Panc1 (cell line): ENCODE measurements at regions not wholly inside any gene's neighbourhood (a gene's known extent, or its start where the extent isn't known, plus 50 kb on each side); places are given as distances from the start of the nearest gene placed in this dataset.

ENCODE experiments used
- ATAC-seq: fragments of 200-7000 bp; cut with Tn5 transposase; 2 replicates; pipeline ENCODE4 v1.9.1; 2020; ENCODE audit warnings: mild to moderate bottlenecking, moderate library complexity
- BruUV-seq: library from RNA; stranded (reverse); fragments of 400-500 nt; replicated peaks from 2 replicates; lab custom pipeline; 2021; lab: Mats Ljungman, UMichigan
- CTCF ChIA-PET: fragments of 300-600 bp; sonication (Branson Sonifier 250); formaldehyde crosslinking; loops from one replicate; lab custom pipeline; 2022; ENCODE audit warnings: antibody characterized with exemption; lab: Charles Lee
- POLR2A ChIA-PET: fragments of 300-600 bp; sonication (Branson Sonifier 250); formaldehyde crosslinking; loops from one replicate; lab custom pipeline; 2022; ENCODE audit warnings: antibody characterized with exemption; lab: Charles Lee
- DNase-seq: peaks from one replicate; pipeline ENCODE4 v3.0.0-alpha.2; 2010; ENCODE audit warnings: low read depth, low spot score
- H3K27ac ChIP-seq: 2 replicates; pipeline ENCODE4 v1.5.1; 2011; ENCODE audit warnings: mild to moderate bottlenecking, low read length, inconsistent platforms
- H3K27me3 ChIP-seq: fragments of 200-500 bp; sonication (Bioruptor generic); 2 replicates; pipeline ENCODE4 v1.6.0; 2014; ENCODE audit warnings: low read length, inconsistent platforms; ENCODE audit not compliant: control insufficient read depth, insufficient read depth
- H3K36me3 ChIP-seq: fragments of 200-500 bp; sonication (Bioruptor generic); 2 replicates; pipeline ENCODE4 v1.5.1; 2014; ENCODE audit warnings: inconsistent platforms, mild to moderate bottlenecking, low read length, moderate library complexity; ENCODE audit not compliant: control insufficient read depth, insufficient read depth
- H3K4me1 ChIP-seq: 2 replicates; pipeline ENCODE4 v1.5.1; 2011; ENCODE audit warnings: inconsistent platforms, mild to moderate bottlenecking, low read length, moderate library complexity; ENCODE audit not compliant: control insufficient read depth, insufficient read depth
- H3K4me3 ChIP-seq, 2 experiments: 2 replicates each; pipeline ENCODE4 v1.5.1; 2011 to 2012; ENCODE audit warnings: low read depth in 2 of 2, low read length in 2 of 2, mild to moderate bottlenecking in 2 of 2, inconsistent platforms in 1 of 2, moderate library complexity in 1 of 2
- H3K9me3 ChIP-seq: fragments of 200-500 bp; sonication (Bioruptor generic); 2 replicates; pipeline ENCODE4 v1.5.1; 2014; ENCODE audit warnings: low read depth, mild to moderate bottlenecking, inconsistent platforms, low read length, moderate library complexity; ENCODE audit not compliant: control insufficient read depth, insufficient read depth
- POLR2AphosphoS5 ChIP-seq: IDR thresholded peaks from 2 replicates; pipeline ENCODE4 v1.6.1; 2012; ENCODE audit warnings: mild to moderate bottlenecking, low read depth, low read length, moderate library complexity
- SIN3A ChIP-seq: IDR thresholded peaks from 2 replicates; pipeline ENCODE4 v1.6.1; 2012; ENCODE audit warnings: low read depth, mild to moderate bottlenecking, low read length, moderate library complexity, borderline replicate concordance; ENCODE audit not compliant: insufficient read depth
- TCF7L2 ChIP-seq: IDR thresholded peaks from 2 replicates; pipeline ENCODE4 v1.6.1; 2011; ENCODE audit warnings: mild to moderate bottlenecking, low read depth, low read length, inconsistent platforms
- in situ Hi-C: cut with HindIII; loops from 2 replicates; pipeline ENCODE4 v1.10.0; 2016; ENCODE audit warnings: low sequenced_read_pairs, low pct_unique_long_range_greater_than_20kb
- intact Hi-C: fragments of 100-400 bp; cut with micrococcal nuclease; formaldehyde crosslinking; loops from one replicate; pipeline ENCODE4 v1.10.0; 2022; ENCODE audit not compliant: unreplicated experiment
- TF ChIP-seq, protein P1 (sequence below), 2 experiments: IDR thresholded peaks; 2 replicates each; pipeline ENCODE4 v1.6.1; 2011 to 2012; ENCODE audit warnings: low read depth in 2 of 2, control low read depth in 1 of 2, low read length in 1 of 2, mild to moderate bottlenecking in 1 of 2, moderate library complexity in 1 of 2; ENCODE audit not compliant: insufficient read depth in 1 of 2
- TF ChIP-seq, protein P2 (sequence below): fragments of 450-650 bp; IDR thresholded peaks from 2 replicates; pipeline ENCODE4 v1.5.1; 2017; ENCODE audit warnings: mild to moderate bottlenecking

DNA sequence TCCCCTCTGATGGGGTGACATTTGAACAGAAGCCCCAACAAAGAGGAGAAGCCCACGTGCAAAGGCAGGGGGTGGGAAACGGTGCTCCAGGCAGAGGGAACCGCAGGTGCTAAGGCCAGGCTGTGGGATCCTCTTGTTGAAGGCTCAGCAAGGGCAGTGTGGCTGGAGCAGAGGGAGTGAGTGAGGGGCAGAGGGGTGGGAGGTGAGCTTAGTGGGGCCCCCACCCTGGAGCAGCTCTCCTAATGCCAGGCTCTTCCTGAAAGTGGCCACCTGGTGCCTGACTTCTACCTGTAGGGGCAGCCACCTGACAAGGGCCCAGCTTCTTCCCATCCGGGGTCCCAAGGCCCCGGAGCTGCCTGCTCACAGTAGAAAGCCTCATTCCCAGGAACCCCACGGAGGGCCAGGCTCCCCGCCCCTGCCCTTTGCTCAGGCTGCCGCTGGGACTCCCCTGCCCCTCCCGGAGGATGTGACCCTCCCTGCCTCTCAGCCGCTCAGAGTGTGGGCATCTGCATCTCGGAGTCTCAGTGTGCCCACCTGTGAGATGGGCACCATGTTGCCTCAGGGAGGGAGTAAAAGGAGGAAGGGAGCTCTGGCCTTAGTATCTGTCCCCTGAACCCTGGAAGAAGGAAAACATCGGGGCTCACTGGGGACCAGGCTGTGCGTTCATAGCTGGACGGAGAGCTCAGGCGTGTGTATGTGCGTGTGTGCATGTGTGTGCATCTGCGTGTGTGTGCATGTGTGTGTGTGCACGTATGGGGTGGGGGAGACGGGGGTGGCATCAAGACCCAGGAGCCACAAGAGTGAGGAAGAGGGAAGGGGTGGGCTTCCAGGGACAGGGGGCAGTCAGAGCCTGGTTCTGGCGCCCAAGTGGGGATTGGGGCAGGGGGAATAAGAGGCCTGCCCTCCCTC is 119.4 kb downstream of the CEBPB start:
- DNase-seq (no peak), ATAC-seq (no peak)
- CTCF ChIA-PET = no interaction called here
- H3K36me3 ChIP-seq = no peaks in the 10 kb centered on the region
- no peaks in the 10 kb centered on the region for H3K9me3 ChIP-seq
- BruUV-seq = no TSS peak
- in situ Hi-C loops (no loop called here), intact Hi-C loops (no loop called here)
- H3K4me3 ChIP-seq = no peak overlapping the region
- peaks cover 50% of the 10 kb centered on the region for H3K4me1 ChIP-seq
- H3K27me3 ChIP-seq = no peaks in the 10 kb centered on the region
- H3K27ac ChIP-seq = peak overlapping the region; percentile 71
- POLR2A ChIA-PET = no interaction called here
- TF ChIP-seq, protein P1, sequence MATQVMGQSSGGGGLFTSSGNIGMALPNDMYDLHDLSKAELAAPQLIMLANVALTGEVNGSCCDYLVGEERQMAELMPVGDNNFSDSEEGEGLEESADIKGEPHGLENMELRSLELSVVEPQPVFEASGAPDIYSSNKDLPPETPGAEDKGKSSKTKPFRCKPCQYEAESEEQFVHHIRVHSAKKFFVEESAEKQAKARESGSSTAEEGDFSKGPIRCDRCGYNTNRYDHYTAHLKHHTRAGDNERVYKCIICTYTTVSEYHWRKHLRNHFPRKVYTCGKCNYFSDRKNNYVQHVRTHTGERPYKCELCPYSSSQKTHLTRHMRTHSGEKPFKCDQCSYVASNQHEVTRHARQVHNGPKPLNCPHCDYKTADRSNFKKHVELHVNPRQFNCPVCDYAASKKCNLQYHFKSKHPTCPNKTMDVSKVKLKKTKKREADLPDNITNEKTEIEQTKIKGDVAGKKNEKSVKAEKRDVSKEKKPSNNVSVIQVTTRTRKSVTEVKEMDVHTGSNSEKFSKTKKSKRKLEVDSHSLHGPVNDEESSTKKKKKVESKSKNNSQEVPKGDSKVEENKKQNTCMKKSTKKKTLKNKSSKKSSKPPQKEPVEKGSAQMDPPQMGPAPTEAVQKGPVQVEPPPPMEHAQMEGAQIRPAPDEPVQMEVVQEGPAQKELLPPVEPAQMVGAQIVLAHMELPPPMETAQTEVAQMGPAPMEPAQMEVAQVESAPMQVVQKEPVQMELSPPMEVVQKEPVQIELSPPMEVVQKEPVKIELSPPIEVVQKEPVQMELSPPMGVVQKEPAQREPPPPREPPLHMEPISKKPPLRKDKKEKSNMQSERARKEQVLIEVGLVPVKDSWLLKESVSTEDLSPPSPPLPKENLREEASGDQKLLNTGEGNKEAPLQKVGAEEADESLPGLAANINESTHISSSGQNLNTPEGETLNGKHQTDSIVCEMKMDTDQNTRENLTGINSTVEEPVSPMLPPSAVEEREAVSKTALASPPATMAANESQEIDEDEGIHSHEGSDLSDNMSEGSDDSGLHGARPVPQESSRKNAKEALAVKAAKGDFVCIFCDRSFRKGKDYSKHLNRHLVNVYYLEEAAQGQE (IDR thresholded peaks at IDR 0.05; ENCODE audit: insufficient read depth in 1 of 2, low read depth in 2 of 2, low read length in 1 of 2) = no peak
- TF ChIP-seq SIN3A (no peak), TCF7L2 (no peak), POLR2AphosphoS5 (no peak)
- TF ChIP-seq, protein P2, sequence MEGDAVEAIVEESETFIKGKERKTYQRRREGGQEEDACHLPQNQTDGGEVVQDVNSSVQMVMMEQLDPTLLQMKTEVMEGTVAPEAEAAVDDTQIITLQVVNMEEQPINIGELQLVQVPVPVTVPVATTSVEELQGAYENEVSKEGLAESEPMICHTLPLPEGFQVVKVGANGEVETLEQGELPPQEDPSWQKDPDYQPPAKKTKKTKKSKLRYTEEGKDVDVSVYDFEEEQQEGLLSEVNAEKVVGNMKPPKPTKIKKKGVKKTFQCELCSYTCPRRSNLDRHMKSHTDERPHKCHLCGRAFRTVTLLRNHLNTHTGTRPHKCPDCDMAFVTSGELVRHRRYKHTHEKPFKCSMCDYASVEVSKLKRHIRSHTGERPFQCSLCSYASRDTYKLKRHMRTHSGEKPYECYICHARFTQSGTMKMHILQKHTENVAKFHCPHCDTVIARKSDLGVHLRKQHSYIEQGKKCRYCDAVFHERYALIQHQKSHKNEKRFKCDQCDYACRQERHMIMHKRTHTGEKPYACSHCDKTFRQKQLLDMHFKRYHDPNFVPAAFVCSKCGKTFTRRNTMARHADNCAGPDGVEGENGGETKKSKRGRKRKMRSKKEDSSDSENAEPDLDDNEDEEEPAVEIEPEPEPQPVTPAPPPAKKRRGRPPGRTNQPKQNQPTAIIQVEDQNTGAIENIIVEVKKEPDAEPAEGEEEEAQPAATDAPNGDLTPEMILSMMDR = no peak

DNA sequence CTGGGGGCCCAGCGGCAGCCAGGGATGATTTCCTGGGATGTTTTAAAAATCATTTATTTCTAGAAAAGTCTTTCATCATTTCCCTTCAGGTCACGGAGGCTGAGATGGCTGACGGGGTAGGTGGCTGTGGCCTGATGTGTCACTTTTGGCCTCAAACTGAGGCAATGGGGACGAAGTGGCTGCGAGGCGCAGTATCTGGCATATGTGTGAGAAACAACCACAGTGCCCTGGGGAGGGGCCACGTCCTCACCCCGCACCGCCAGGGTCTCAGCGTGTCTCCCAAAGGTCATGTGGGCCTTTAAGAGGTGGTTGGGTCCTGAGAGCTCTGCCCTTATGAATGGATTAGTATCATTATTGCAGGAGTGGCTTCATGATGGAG is 120.0 kb downstream of the CEBPB start:
- DNase-seq (no peak), ATAC-seq (no peak)
- Histone ChIP-seq H3K27me3 (no peaks in the 10 kb centered on the region), H3K4me1 (peaks cover 43% of the 10 kb centered on the region), H3K9me3 (no peaks in the 10 kb centered on the region), H3K4me3 (no peak overlapping the region), H3K36me3 (no peaks in the 10 kb centered on the region), H3K27ac (peak overlapping the region; percentile 80; the same call in 1 of the 2 replicates)
- ChIA-PET CTCF (no interaction called here), POLR2A (no interaction called here)
- in situ Hi-C loops = no loop called here
- no peak for TF ChIP-seq TCF7L2
- TF ChIP-seq SIN3A = no peak
- TF ChIP-seq POLR2AphosphoS5 = no peak
- TF ChIP-seq, protein P2 = no peak
- TF ChIP-seq, protein P1 (IDR thresholded peaks at IDR 0.05; ENCODE audit: insufficient read depth in 1 of 2, low read depth in 2 of 2, low read length in 1 of 2) = no peak
- intact Hi-C loops = no loop called here
- BruUV-seq = no TSS peak
